ENCODE measurements at regions not wholly inside any gene's neighbourhood (a gene's known extent, or its start where the extent isn't known, plus 50 kb on each side); places are given as distances from the start of the nearest gene placed in this dataset.

DNA sequence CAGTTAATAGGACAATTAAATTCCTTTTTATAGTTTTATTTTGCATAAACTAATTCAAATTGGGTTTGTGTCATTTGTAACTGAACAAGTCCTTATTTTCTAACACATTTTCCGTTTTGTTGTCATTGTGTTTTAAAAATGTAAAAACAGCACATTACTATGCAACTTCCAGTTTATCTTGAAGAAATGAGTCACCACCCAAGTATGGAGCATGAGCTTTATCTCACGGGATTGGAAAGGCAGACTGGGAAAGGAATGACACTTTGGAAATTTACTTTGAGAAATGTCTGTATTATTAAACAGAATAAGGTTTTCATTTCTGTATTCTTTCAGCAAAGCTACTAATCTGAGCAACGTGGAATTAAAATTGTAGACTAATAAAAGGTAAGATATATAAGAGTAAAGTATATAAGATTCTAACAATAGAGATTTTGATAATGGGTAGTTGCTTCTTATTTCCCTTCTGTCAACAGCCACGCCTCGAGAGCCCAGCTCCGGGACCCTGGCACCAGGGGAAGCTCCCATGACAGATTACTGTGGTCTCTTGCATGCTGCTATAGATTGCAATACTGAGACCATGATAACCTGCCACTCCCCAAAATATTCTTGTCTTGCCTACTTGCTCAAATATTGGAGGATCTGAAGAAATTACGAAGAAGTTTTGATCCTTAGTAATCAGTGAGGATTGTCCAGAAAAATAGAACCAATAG is 433.1 kb downstream of the CHSY3 start:
- Histone ChIP-seq H2AFZ (ENCODE audit: low read length) (no peak overlapping the region), H2BK15ac (ENCODE audit: low read depth, low read length) (no peak overlapping the region), H3K14ac (ENCODE audit: insufficient read depth, low read length) (no peak overlapping the region), H3K27ac (ENCODE audit: insufficient read length, low read depth, low read length) (no peak overlapping the region), H2BK12ac (ENCODE audit: insufficient read length, low read depth, low read length) (no peak overlapping the region), H2BK5ac (ENCODE audit: insufficient read length, low read length) (no peak overlapping the region), H3K23me2 (ENCODE audit: insufficient read length, low read depth, low read length, poor library complexity, severe bottlenecking) (no peaks in the 10 kb centered on the region), H3K4me2 (ENCODE audit: insufficient read depth, insufficient read length, low read length) (no peak overlapping the region), H3K79me2 (ENCODE audit: insufficient read depth, low read length) (no peaks in the 10 kb centered on the region), H3K18ac (ENCODE audit: insufficient read length, low read depth, low read length) (no peak overlapping the region), H3K56ac (ENCODE audit: insufficient read length, low read depth, low read length) (no peak overlapping the region), H3K4ac (ENCODE audit: low read depth, low read length) (no peak overlapping the region), H2BK20ac (ENCODE audit: low read depth, low read length, poor library complexity, severe bottlenecking) (no peak overlapping the region), H4K20me1 (ENCODE audit: control insufficient read depth, insufficient read depth, insufficient read length) (no peaks in the 10 kb centered on the region), H4K5ac (ENCODE audit: insufficient read length, low read depth, low read length) (no peak overlapping the region), H4K91ac (ENCODE audit: insufficient read length, low read depth, low read length) (no peak overlapping the region), H2AK5ac (ENCODE audit: insufficient read length, low read length) (no peak overlapping the region), H3K27me3 (ENCODE audit: insufficient read depth, low read length) (no peaks in the 10 kb centered on the region), H3K9me3 (ENCODE audit: control insufficient read depth, low read depth, low read length) (no peaks in the 10 kb centered on the region), H3T11ph (ENCODE audit: low read length) (no peak overlapping the region), H3K4me1 (ENCODE audit: insufficient read depth, low read length) (no peaks in the 10 kb centered on the region; the same call in 1 of the 2 replicates), H2BK120ac (ENCODE audit: low read depth, low read length, poor library complexity, severe bottlenecking) (no peak overlapping the region), H3K9ac (ENCODE audit: extremely low read depth, insufficient read length, low read length) (no peak overlapping the region), H4K8ac (replicated peaks; ENCODE audit: insufficient read length, low read depth, low read length) (no peak overlapping the region), H3K23ac (ENCODE audit: insufficient read length, low read depth, low read length) (no peak overlapping the region), H3K79me1 (ENCODE audit: insufficient read depth, low read depth, low read length, poor library complexity, severe bottlenecking) (no peaks in the 10 kb centered on the region)
- H3K27me3 Mint-ChIP-seq (ENCODE audit: low read depth), result no peaks in the 10 kb centered on the region
- no peak overlapping the region for H3K4me3 Mint-ChIP-seq
- H3K36me3 Mint-ChIP-seq (ENCODE audit: insufficient read depth in 1 of 3, low read depth in 3 of 3), result no peaks in the 10 kb centered on the region; a peak in 1 of 7 replicates
- peaks cover 0 to 9% of the 10 kb centered on the region in 2 experiments; a peak in 3 of 4 replicates for H3K4me1 Mint-ChIP-seq
- 0 out of 7 replicates have a peak overlapping the region, but pooled peaks of 1 of the 3 experiments have one; percentile 61 for H3K27ac Mint-ChIP-seq
- DNase-seq, result no peak
- H3K9me3 Mint-ChIP-seq, result no peaks in the 10 kb centered on the region
- WGBS (ENCODE audit: extremely low coverage, insufficient read length, low lambda C conversion rate), result no CpG with 5 or more reads among the region's 7 CpGs
- TF ChIP-seq, protein P1, sequence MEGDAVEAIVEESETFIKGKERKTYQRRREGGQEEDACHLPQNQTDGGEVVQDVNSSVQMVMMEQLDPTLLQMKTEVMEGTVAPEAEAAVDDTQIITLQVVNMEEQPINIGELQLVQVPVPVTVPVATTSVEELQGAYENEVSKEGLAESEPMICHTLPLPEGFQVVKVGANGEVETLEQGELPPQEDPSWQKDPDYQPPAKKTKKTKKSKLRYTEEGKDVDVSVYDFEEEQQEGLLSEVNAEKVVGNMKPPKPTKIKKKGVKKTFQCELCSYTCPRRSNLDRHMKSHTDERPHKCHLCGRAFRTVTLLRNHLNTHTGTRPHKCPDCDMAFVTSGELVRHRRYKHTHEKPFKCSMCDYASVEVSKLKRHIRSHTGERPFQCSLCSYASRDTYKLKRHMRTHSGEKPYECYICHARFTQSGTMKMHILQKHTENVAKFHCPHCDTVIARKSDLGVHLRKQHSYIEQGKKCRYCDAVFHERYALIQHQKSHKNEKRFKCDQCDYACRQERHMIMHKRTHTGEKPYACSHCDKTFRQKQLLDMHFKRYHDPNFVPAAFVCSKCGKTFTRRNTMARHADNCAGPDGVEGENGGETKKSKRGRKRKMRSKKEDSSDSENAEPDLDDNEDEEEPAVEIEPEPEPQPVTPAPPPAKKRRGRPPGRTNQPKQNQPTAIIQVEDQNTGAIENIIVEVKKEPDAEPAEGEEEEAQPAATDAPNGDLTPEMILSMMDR (conservative IDR thresholded peaks at IDR 0.05), result no peak
